Neuronal stem cell (in vitro differentiated cells): ENCODE measurements at regions not wholly inside any gene's neighbourhood (a gene's known extent, or its start where the extent isn't known, plus 50 kb on each side); places are given as distances from the start of the nearest gene placed in this dataset.

Experiments used
- DNase-seq: peaks from one replicate; pipeline ENCODE4 v3.0.0-alpha.2; 2013; ENCODE audit warnings: low spot score
- H2AFZ ChIP-seq: one replicate; pipeline ENCODE4 v1.6.1; 2013; ENCODE audit warnings: mild to moderate bottlenecking, low read length, inconsistent platforms
- H2AK5ac ChIP-seq: 2 replicates; pipeline ENCODE4 v1.6.1; 2013; ENCODE audit warnings: low read depth, mild to moderate bottlenecking, inconsistent platforms, low read length, moderate library complexity, mixed read lengths
- H2BK120ac ChIP-seq: 2 replicates; pipeline ENCODE4 v1.6.1; 2013; ENCODE audit warnings: low read depth, mild to moderate bottlenecking, inconsistent platforms, low read length, moderate library complexity, mixed read lengths
- H2BK12ac ChIP-seq: one replicate; pipeline ENCODE4 v1.6.1; 2013; ENCODE audit warnings: low read length, inconsistent platforms
- H2BK15ac ChIP-seq: 2 replicates; pipeline ENCODE4 v1.6.1; 2013; ENCODE audit warnings: mild to moderate bottlenecking, low read length, inconsistent platforms, mixed read lengths
- H2BK5ac ChIP-seq: one replicate; pipeline ENCODE4 v1.6.1; 2013; ENCODE audit warnings: inconsistent platforms, mild to moderate bottlenecking, low read length, moderate library complexity
- H3K14ac ChIP-seq: one replicate; pipeline ENCODE4 v1.6.1; 2013; ENCODE audit warnings: low read length, inconsistent platforms
- H3K18ac ChIP-seq: 2 replicates; pipeline ENCODE4 v1.6.1; 2013; ENCODE audit warnings: low read length, inconsistent platforms
- H3K23ac ChIP-seq: 2 replicates; pipeline ENCODE4 v1.6.1; 2013; ENCODE audit warnings: low read depth, mild to moderate bottlenecking, mixed read lengths, low read length, inconsistent platforms; ENCODE audit not compliant: poor library complexity
- H3K27ac ChIP-seq: replicated peaks from 3 replicates; pipeline ENCODE4 v1.5.1; 2013; ENCODE audit warnings: low read length, inconsistent platforms
- H3K27me3 ChIP-seq, 3 experiments: 2 replicates each; pipeline ENCODE4 v1.6.1; 2013; ENCODE audit warnings: low read length in 3 of 3, mild to moderate bottlenecking in 2 of 3, inconsistent platforms in 1 of 3, low read depth in 1 of 3, mixed read lengths in 1 of 3, moderate library complexity in 1 of 3; ENCODE audit not compliant: control insufficient read depth in 3 of 3, insufficient read depth in 3 of 3
- H3K36me3 ChIP-seq, 2 donors: replicated peaks in 1 of 2; 2 replicates each; pipeline ENCODE4 v1.6.1; 2013; ENCODE audit warnings: low read length in 2 of 2; ENCODE audit not compliant: control insufficient read depth in 2 of 2, insufficient read depth in 2 of 2
- H3K4ac ChIP-seq: 2 replicates; pipeline ENCODE4 v1.6.1; 2013; ENCODE audit warnings: inconsistent platforms, mild to moderate bottlenecking, low read length, moderate library complexity
- H3K4me1 ChIP-seq, 2 donors: 1 replicate in 1 of 2; 2 replicates in 1 of 2; pipeline ENCODE4 v1.6.1; 2013; ENCODE audit warnings: low read length in 2 of 2, low read depth in 1 of 2; ENCODE audit not compliant: control insufficient read depth in 2 of 2, insufficient read depth in 1 of 2
- H3K4me2 ChIP-seq: one replicate; pipeline ENCODE4 v1.6.1; 2013; ENCODE audit warnings: mild to moderate bottlenecking, low read length, inconsistent platforms; ENCODE audit not compliant: insufficient read depth, poor library complexity, severe bottlenecking
- H3K4me3 ChIP-seq, 2 donors: 2 replicates each; pipeline ENCODE4 v1.5.1; 2013; ENCODE audit warnings: low read length in 2 of 2, mild to moderate bottlenecking in 2 of 2, inconsistent platforms in 1 of 2, moderate library complexity in 1 of 2
- H3K79me1 ChIP-seq: one replicate; pipeline ENCODE4 v1.6.1; 2013; ENCODE audit warnings: low read depth, mild to moderate bottlenecking, inconsistent platforms, low read length, moderate library complexity
- H3K9ac ChIP-seq: one replicate; pipeline ENCODE4 v1.6.1; 2013; ENCODE audit warnings: mild to moderate bottlenecking, low read depth, low read length, inconsistent platforms; ENCODE audit not compliant: poor library complexity
- H3K9me3 ChIP-seq, 2 donors: replicated peaks in 1 of 2; 2 replicates each; pipeline versions ENCODE3 to v1.6.1; 2013; ENCODE audit warnings: low read length in 2 of 2, mild to moderate bottlenecking in 2 of 2, inconsistent platforms in 1 of 2, low read depth in 1 of 2, mixed read lengths in 1 of 2, moderate library complexity in 1 of 2; ENCODE audit not compliant: control insufficient read depth in 2 of 2, insufficient read depth in 1 of 2
- H4K8ac ChIP-seq: one replicate; pipeline ENCODE4 v1.6.1; 2013; ENCODE audit warnings: low read depth, mild to moderate bottlenecking, inconsistent platforms, low read length, moderate library complexity
- H4K91ac ChIP-seq: one replicate; pipeline ENCODE4 v1.6.1; 2013; ENCODE audit warnings: low read length, low read depth, mild to moderate bottlenecking, inconsistent platforms; ENCODE audit not compliant: poor library complexity
- WGBS, 2 donors: extraction: QIAGEN DNeasy Blood & Tissue Kit; methylation state at CpG; one replicate each; pipeline ENCODE4 v1.1.7; 2013; ENCODE audit warnings: missing lambda C conversion rate in 2 of 2, mixed read lengths in 1 of 2; ENCODE audit not compliant: insufficient read length in 2 of 2, insufficient replicate concordance in 1 of 2; ENCODE audit errors: extremely low coverage in 2 of 2; 5-methylcytosine and 5-hydroxymethylcytosine counted together

GRCh38 chr6:1515781-1516180, 93.9 kb upstream of the FOXC1 start:
- H3K27me3 ChIP-seq: peaks cover 0 to 4% (median 0%) of the 10 kb centered on the region in 3 experiments
- no peak overlapping the region for H3K9ac ChIP-seq
- H3K4ac ChIP-seq: no peak overlapping the region
- DNase-seq: no peak
- no peaks in the 10 kb centered on the region for H3K9me3 ChIP-seq
- no peaks in the 10 kb centered on the region for H3K4me1 ChIP-seq
- no peak overlapping the region for H2AFZ ChIP-seq
- no peak overlapping the region for H3K18ac ChIP-seq
- H2BK15ac ChIP-seq: no peak overlapping the region
- H3K4me2 ChIP-seq: no peak overlapping the region
- no peak overlapping the region for H4K91ac ChIP-seq
- no CpG with 5 or more reads among the region's 4 CpGs for WGBS, 2 donors
- no peak overlapping the region for H2AK5ac ChIP-seq
- H3K14ac ChIP-seq: no peak overlapping the region
- no peak overlapping the region for H2BK12ac ChIP-seq
- H3K23ac ChIP-seq: no peak overlapping the region
- H3K27ac ChIP-seq: no peak overlapping the region
- H3K36me3 ChIP-seq: no peaks in the 10 kb centered on the region
- no peak overlapping the region for H4K8ac ChIP-seq
- no peak overlapping the region for H2BK5ac ChIP-seq
- no peak overlapping the region for H3K4me3 ChIP-seq
- H2BK120ac ChIP-seq: no peak overlapping the region
- H3K79me1 ChIP-seq: no peaks in the 10 kb centered on the region

GRCh38 chr6:1516742-1517520, 92.8 kb upstream of the FOXC1 start:
- WGBS, 2 donors: no CpG with 5 or more reads among the region's 14 CpGs
- H3K18ac ChIP-seq: no peak overlapping the region
- H3K4me3 ChIP-seq: no peak overlapping the region
- H2AK5ac ChIP-seq: no peak overlapping the region
- no peaks in the 10 kb centered on the region for H3K79me1 ChIP-seq
- no peak overlapping the region for H3K9ac ChIP-seq
- no peak overlapping the region for H3K4ac ChIP-seq
- H2BK15ac ChIP-seq: no peak overlapping the region
- no peak overlapping the region for H3K23ac ChIP-seq
- H3K27ac ChIP-seq: no peak overlapping the region
- H3K4me1 ChIP-seq: no peaks in the 10 kb centered on the region
- no peaks in the 10 kb centered on the region for H3K36me3 ChIP-seq
- H2BK12ac ChIP-seq: no peak overlapping the region
- no peaks in the 10 kb centered on the region for H3K9me3 ChIP-seq
- no peak overlapping the region for H4K8ac ChIP-seq
- no peak overlapping the region for H4K91ac ChIP-seq
- no peak overlapping the region for H3K4me2 ChIP-seq
- peaks cover 0 to 2% (median 0%) of the 10 kb centered on the region in 3 experiments for H3K27me3 ChIP-seq
- H2BK120ac ChIP-seq: no peak overlapping the region
- DNase-seq: no peak
- no peak overlapping the region for H2BK5ac ChIP-seq
- H3K14ac ChIP-seq: no peak overlapping the region
- H2AFZ ChIP-seq: no peak overlapping the region

GRCh38 chr6:1518855-1519254, 90.9 kb upstream of the FOXC1 start:
- Histone ChIP-seq H3K4me2 (no peak overlapping the region), H2BK12ac (no peak overlapping the region), H3K27me3 (peaks cover 0 to 5% (median 2%) of the 10 kb centered on the region in 3 experiments), H3K9me3 (no peaks in the 10 kb centered on the region), H3K14ac (no peak overlapping the region), H3K79me1 (no peaks in the 10 kb centered on the region), H3K4me3 (no peak overlapping the region), H4K8ac (no peak overlapping the region), H3K4ac (no peak overlapping the region), H2BK15ac (no peak overlapping the region), H3K4me1 (no peaks in the 10 kb centered on the region), H3K23ac (no peak overlapping the region), H3K18ac (no peak overlapping the region), H2BK5ac (no peak overlapping the region), H2BK120ac (no peak overlapping the region), H3K27ac (no peak overlapping the region), H2AK5ac (no peak overlapping the region), H3K36me3 (no peaks in the 10 kb centered on the region), H3K9ac (no peak overlapping the region), H4K91ac (no peak overlapping the region), H2AFZ (no peak overlapping the region)
- WGBS, 2 donors: no CpG with 5 or more reads among the region's 8 CpGs
- no peak for DNase-seq

- no peak overlapping the region for H3K4ac ChIP-seq
- H3K18ac ChIP-seq: no peak overlapping the region
- no peak overlapping the region for H3K9ac ChIP-seq
- H2BK120ac ChIP-seq: no peak overlapping the region
- no peaks in the 10 kb centered on the region for H3K9me3 ChIP-seq
- H3K4me3 ChIP-seq: no peak overlapping the region
- H2BK5ac ChIP-seq: no peak overlapping the region
- no peaks in the 10 kb centered on the region for H3K79me1 ChIP-seq
- no peak overlapping the region for H3K14ac ChIP-seq
- H4K8ac ChIP-seq: no peak overlapping the region
- no peak overlapping the region for H2AK5ac ChIP-seq
- no peak overlapping the region for H3K23ac ChIP-seq
- no peak overlapping the region for H4K91ac ChIP-seq
- no peaks in the 10 kb centered on the region for H3K36me3 ChIP-seq
- H3K27ac ChIP-seq: no peak overlapping the region
- no peak overlapping the region for H2BK15ac ChIP-seq
- WGBS, 2 donors: no CpG with 5 or more reads among the region's 4 CpGs
- peaks cover 0 to 6% (median 0%) of the 10 kb centered on the region in 3 experiments for H3K27me3 ChIP-seq
- no peak overlapping the region for H2BK12ac ChIP-seq
- DNase-seq: no peak
- H2AFZ ChIP-seq: no peak overlapping the region
- H3K4me1 ChIP-seq: peaks cover 0 to 2% of the 10 kb centered on the region in 2 donors
- H3K4me2 ChIP-seq: no peak overlapping the region
Measured at GRCh38 chr6:1519597-1519996, 90.1 kb upstream of the FOXC1 start.
